Fibroblast of mammary gland (primary cell): ENCODE measurements at regions not wholly inside any gene's neighbourhood (a gene's known extent, or its start where the extent isn't known, plus 50 kb on each side); places are given as distances from the start of the nearest gene placed in this dataset.

Experiments used
- DNase-seq: peaks from one replicate; pipeline ENCODE4 v3.0.0-alpha.2; 2010; ENCODE audit warnings: low read depth
- H3K4me3 ChIP-seq: 2 replicates; pipeline ENCODE4 v1.5.1; 2011; ENCODE audit warnings: low read depth, mild to moderate bottlenecking, low read length, moderate library complexity; ENCODE audit not compliant: control insufficient read depth
- CTCF ChIP-seq: conservative IDR thresholded peaks from 2 replicates; pipeline ENCODE4 v1.5.1; 2011; ENCODE audit warnings: low read depth, low read length, inconsistent platforms; ENCODE audit not compliant: control insufficient read depth, insufficient read depth

DNA sequence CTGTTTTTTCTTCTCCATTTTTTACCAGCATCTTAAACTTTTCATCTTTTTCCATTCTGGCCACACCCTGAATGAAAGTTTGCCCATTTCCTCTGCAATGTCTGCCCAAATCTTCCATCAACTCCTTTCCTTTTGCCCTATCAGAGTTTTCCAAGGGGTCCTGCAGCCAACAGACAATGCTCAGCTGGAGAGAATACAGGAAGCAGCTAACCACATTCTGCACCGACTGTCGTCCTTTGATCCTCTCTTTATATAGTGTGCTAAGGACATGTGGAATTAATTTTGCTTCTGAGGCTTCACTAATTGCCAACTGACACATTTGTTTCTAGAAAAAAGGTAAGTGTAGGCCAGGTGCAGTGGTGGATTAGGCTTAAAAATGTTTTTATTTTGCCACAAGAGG is 50.5 kb upstream of the DLX2 start:
- no peak overlapping the region for H3K4me3 ChIP-seq
- TF ChIP-seq CTCF: no peak
- no peak for DNase-seq

DNA sequence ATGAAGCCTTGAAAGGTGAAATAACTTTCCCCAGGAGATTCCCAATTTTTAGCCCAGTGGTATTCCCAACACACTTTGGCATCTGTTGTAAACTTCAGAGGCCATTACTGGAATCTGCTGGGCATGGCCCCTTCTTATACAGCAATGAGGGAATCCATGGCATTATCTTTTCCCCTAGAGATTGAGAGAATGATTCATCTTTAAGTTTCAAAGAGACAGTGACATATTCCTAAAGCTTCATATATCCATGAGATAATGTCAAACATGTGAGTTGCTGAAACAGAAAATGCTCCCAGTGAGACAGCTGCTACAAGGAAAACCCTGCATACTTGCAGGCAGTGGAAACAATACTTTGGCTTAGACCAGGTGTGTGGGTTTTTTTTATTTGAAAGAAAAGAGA is 51.1 kb upstream of the DLX2 start:
- DNase-seq: no peak
- H3K4me3 ChIP-seq: no peak overlapping the region
- TF ChIP-seq CTCF: no peak

DNA sequence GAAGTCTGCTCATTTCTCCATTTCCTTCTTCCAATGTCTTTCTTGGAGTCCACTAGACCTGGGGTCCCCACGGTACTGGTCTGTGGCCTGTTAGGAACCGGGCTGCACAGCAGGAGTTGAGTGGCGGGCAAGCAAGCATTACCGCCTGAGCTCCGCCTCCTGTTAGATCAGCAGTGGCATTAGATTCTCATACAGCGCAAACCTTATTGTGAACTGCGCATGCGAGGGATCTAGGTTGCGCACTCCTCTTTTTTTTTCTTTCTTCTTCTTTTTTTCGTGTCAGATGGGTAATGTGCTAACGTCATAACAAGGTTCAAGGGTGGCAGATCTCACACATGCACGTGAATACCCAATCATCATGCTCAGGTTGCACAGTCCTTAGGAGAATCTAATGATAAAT is 53.1 kb upstream of the DLX2 start:
- no peak for TF ChIP-seq CTCF
- H3K4me3 ChIP-seq: no peak overlapping the region

DNA sequence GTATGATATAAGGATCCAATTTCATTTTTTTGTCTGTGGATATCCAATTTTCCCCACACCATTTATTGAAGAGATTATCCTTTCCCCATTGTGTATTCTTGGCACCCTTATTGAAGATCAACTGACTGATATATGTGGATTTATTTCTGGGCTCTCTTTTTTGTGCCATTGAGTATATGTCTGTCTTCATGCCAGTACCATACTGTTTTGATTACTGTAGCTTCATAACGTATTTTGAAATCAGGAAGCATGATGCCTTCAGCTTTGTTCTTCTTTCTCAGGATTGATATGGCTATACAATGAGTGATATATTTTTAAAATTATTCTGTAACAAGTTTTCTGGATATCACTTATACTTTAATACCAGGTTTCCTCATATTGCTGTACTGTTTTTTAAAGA is 58.1 kb upstream of the DLX2 start:
- no peak for DNase-seq
- H3K4me3 ChIP-seq: no peak overlapping the region
- no peak for TF ChIP-seq CTCF

More for the DNA sequence above, 53.1 kb upstream of the DLX2 start:
- no peak for DNase-seq

DNA sequence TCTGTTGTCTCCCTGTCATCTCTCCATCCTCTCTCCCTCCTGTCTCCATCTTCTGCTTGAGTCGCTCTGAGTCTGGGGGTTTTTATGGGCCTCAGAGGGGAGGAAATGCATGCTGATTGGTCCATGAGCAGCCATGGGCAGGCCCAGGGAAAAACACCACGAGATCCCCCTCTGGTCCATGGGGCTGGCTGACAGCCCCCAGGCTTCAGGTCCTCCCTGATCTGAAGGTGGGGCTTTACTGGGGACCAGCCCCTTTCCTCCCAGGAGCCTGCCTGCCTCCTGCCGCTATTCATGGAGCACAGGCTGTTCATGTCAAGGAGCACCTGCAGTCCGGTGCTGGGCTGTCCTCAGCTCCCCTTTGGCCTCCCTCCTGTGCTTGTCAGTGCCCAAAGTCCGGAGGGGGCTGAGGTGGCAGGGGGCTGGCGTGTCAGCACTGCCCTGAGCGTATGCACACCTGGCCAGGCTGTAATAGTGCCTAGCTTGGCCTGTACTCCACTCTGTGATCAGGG is 59.6 kb upstream of the DLX2 start:
- no peak overlapping the region for H3K4me3 ChIP-seq
- DNase-seq: no peak
- TF ChIP-seq CTCF: no peak

GRCh38 chr2:172162739-172163336 is 60.1 kb upstream of the DLX2 start:
- no peak for DNase-seq
- no peak overlapping the region for H3K4me3 ChIP-seq
- no peak for TF ChIP-seq CTCF

- H3K4me3 ChIP-seq: no peak overlapping the region
- no peak for TF ChIP-seq CTCF
- peak; percentile 9 for DNase-seq
Observed at GRCh38 chr2:172168917-172169346, 66.2 kb upstream of the DLX2 start.
